IMR-90 (cell line): ENCODE measurements at regions not wholly inside any gene's neighbourhood (a gene's known extent, or its start where the extent isn't known, plus 50 kb on each side); places are given as distances from the start of the nearest gene placed in this dataset.

Experiments
- ATAC-seq: fragments of 200-7000 bp; cut with Tn5 transposase; 2 replicates; pipeline ENCODE4 v1.9.1; 2020; ENCODE audit warnings: low read depth, mild to moderate bottlenecking, moderate library complexity
- BruUV-seq: library from RNA; stranded (reverse); fragments of 400-500 nt; replicated peaks from 2 replicates; lab custom pipeline; 2021; lab: Mats Ljungman, UMichigan
- CTCF ChIA-PET: fragments of 300-600 bp; formaldehyde crosslinking; extraction: SDS; loops from one replicate; lab custom pipeline; 2021; ENCODE audit warnings: antibody characterized with exemption; lab: Yijun Ruan, JAX
- POLR2A ChIA-PET: fragments of 300-600 bp; sonication (Branson Sonifier 250); formaldehyde crosslinking; loops from one replicate; lab custom pipeline; 2022; ENCODE audit warnings: antibody characterized with exemption; ENCODE audit not compliant: unreplicated experiment; lab: Charles Lee
- DNase-seq: peaks from one replicate; pipeline ENCODE4 v3.0.0; 2013
- H2AFZ ChIP-seq: replicated peaks from 2 replicates; pipeline ENCODE3; 2013; ENCODE audit warnings: low read length, mild to moderate bottlenecking; ENCODE audit not compliant: poor library complexity
- H2AK5ac ChIP-seq: 2 replicates; pipeline ENCODE4 v1.6.1; 2013; ENCODE audit warnings: low read depth, low read length, inconsistent platforms
- H2AK9ac ChIP-seq: replicated peaks from 2 replicates; pipeline ENCODE3; 2013; ENCODE audit warnings: mild to moderate bottlenecking, low read depth, low read length, moderate library complexity; ENCODE audit not compliant: poor library complexity
- H2BK120ac ChIP-seq: 2 replicates; pipeline ENCODE4 v1.6.1; 2013; ENCODE audit warnings: low read depth, low read length, inconsistent platforms
- H2BK15ac ChIP-seq: 3 replicates; pipeline ENCODE4 v1.6.1; 2013; ENCODE audit warnings: low read depth, low read length, inconsistent platforms
- H2BK20ac ChIP-seq: 2 replicates; pipeline ENCODE4 v1.6.1; 2013; ENCODE audit warnings: low read depth, mild to moderate bottlenecking, inconsistent platforms, low read length, moderate library complexity
- H2BK5ac ChIP-seq: 2 replicates; pipeline ENCODE4 v1.6.1; 2013; ENCODE audit warnings: mild to moderate bottlenecking, low read depth, low read length, inconsistent platforms; ENCODE audit not compliant: poor library complexity, severe bottlenecking
- H3K14ac ChIP-seq: replicated peaks from 2 replicates; pipeline ENCODE4 v1.6.1; 2013; ENCODE audit warnings: low read depth, low read length, inconsistent platforms
- H3K18ac ChIP-seq: 2 replicates; pipeline ENCODE4 v1.6.1; 2013; ENCODE audit warnings: low read depth, low read length, control low read depth
- H3K23ac ChIP-seq: 2 replicates; pipeline ENCODE4 v1.6.1; 2013; ENCODE audit warnings: low read depth, low read length, inconsistent platforms
- H3K27ac ChIP-seq: 2 replicates; pipeline ENCODE4 v1.5.1; 2013; ENCODE audit warnings: mild to moderate bottlenecking, control low read depth, low read length; ENCODE audit not compliant: insufficient read depth
- H3K27me3 ChIP-seq: 2 replicates; pipeline ENCODE4 v1.6.1; 2013; ENCODE audit warnings: low read length; ENCODE audit not compliant: control insufficient read depth, insufficient read depth
- H3K36me3 ChIP-seq: 2 replicates; pipeline ENCODE4 v1.6.1; 2013; ENCODE audit warnings: low read length, mixed read lengths; ENCODE audit not compliant: control insufficient read depth, insufficient read depth
- H3K4ac ChIP-seq: 2 replicates; pipeline ENCODE4 v1.6.1; 2013; ENCODE audit warnings: low read depth, low read length, inconsistent platforms
- H3K4me1 ChIP-seq: 2 replicates; pipeline ENCODE4 v1.6.1; 2013; ENCODE audit warnings: low read length, mixed read lengths; ENCODE audit not compliant: control insufficient read depth, insufficient read depth
- H3K4me2 ChIP-seq: 2 replicates; pipeline ENCODE4 v1.6.1; 2013; ENCODE audit warnings: low read depth, mild to moderate bottlenecking, control low read depth, low read length, moderate library complexity
- H3K4me3 ChIP-seq: 2 replicates; pipeline ENCODE4 v1.5.1; 2013; ENCODE audit warnings: low read depth, mild to moderate bottlenecking, control low read depth, low read length, moderate library complexity; ENCODE audit not compliant: insufficient read depth
- H3K56ac ChIP-seq: 2 replicates; pipeline ENCODE4 v1.6.1; 2013; ENCODE audit warnings: low read length, inconsistent platforms; ENCODE audit not compliant: insufficient read depth; ENCODE audit errors: extremely low read depth
- H3K79me1 ChIP-seq, 2 experiments: 2 replicates each; pipeline ENCODE4 v1.6.1; 2013; ENCODE audit warnings: low read length in 2 of 2, inconsistent platforms in 1 of 2, low read depth in 1 of 2
- H3K9ac ChIP-seq: 2 replicates; pipeline ENCODE4 v1.6.1; 2013; ENCODE audit warnings: low read depth, low read length, control low read depth
- H3K9me1 ChIP-seq: 2 replicates; pipeline ENCODE4 v1.6.1; 2013; ENCODE audit warnings: low read length, inconsistent platforms; ENCODE audit not compliant: insufficient read depth
- H3K9me3 ChIP-seq: 2 replicates; pipeline ENCODE4 v1.6.1; 2013; ENCODE audit warnings: low read length; ENCODE audit not compliant: control insufficient read depth, insufficient read depth
- H4K20me1 ChIP-seq: 2 replicates; pipeline ENCODE4 v1.6.1; 2013; ENCODE audit warnings: low read length, inconsistent platforms; ENCODE audit not compliant: insufficient read depth
- H4K5ac ChIP-seq: 2 replicates; pipeline ENCODE4 v1.6.1; 2013; ENCODE audit warnings: mild to moderate bottlenecking, low read depth, low read length, control low read depth
- H4K8ac ChIP-seq, 2 experiments: 2 replicates each; pipeline ENCODE4 v1.6.1; 2013; ENCODE audit warnings: low read depth in 2 of 2, low read length in 2 of 2, control low read depth in 1 of 2, inconsistent platforms in 1 of 2
- H4K91ac ChIP-seq: 2 replicates; pipeline ENCODE4 v1.6.1; 2013; ENCODE audit warnings: low read depth, low read length, inconsistent platforms; ENCODE audit not compliant: insufficient read depth
- MAFK ChIP-seq: IDR thresholded peaks from 2 replicates; pipeline ENCODE4 v1.6.1; 2012; ENCODE audit warnings: low read depth, low read length, improper control_type of control experiment
- WGBS, 2 experiments: methylation state at CpG; one replicate each; pipeline versions ENCODE4 v1.1.5 to v1.1.7; 2013; ENCODE audit warnings: missing lambda C conversion rate in 2 of 2; ENCODE audit not compliant: insufficient read length in 1 of 2; ENCODE audit errors: extremely low coverage in 2 of 2; 5-methylcytosine and 5-hydroxymethylcytosine counted together
- dilution Hi-C: fragments of 300-500 bp; cut with HindIII; formaldehyde crosslinking; loops from one replicate; pipeline ENCODE4 v1.14.3; 2018; ENCODE audit warnings: low sequenced_read_pairs; ENCODE audit not compliant: unreplicated experiment
- in situ Hi-C: fragments of 300-500 bp; cut with MboI; formaldehyde crosslinking; loops from 3 replicates; pipeline ENCODE4 v1.14.3; 2019; ENCODE audit warnings: low sequenced_read_pairs, inconsistent platforms, mixed read lengths
- intact Hi-C: fragments of 100-400 bp; cut with micrococcal nuclease; formaldehyde crosslinking; loops from 2 replicates; pipeline ENCODE4 v1.10.0; 2022

DNA sequence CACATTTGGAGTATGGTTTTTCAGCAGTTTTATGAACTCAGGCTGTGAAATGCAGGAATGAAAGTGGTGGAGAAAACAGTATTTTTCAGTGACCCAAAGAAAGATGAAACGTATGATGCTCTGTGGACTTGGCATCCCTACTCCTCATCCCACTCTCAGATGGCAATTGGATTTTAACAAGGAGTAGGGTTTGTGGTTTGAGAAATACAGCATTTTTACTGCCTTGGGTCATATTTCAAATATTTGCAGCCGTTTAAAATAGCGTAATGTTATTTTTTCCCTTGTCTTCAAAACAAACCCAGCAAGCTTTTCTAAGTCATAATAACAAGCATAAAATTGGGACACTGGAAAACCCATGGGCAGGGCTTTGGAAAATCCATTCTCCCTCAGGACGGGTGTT is 117.2 kb upstream of the LRIG1 start:
- Histone ChIP-seq H3K9me1 (peaks cover 7% of the 10 kb centered on the region; the same call in 1 of the 2 replicates), H3K27ac (peak overlapping the region; percentile 88; the same call in 1 of the 2 replicates), H3K36me3 (no peaks in the 10 kb centered on the region), H4K8ac (peak overlapping the region in 1 of 2 experiments; percentile 45; a peak in 1 of 4 replicates), H3K4ac (peak overlapping the region; percentile 37; the same call in 1 of the 2 replicates), H2BK5ac (peak overlapping the region; percentile 29), H4K20me1 (no peaks in the 10 kb centered on the region), H2AK9ac (no peak overlapping the region), H3K9ac (no peak overlapping the region), H2AFZ (no peak overlapping the region), H2BK120ac (peak overlapping the region; percentile 74), H3K23ac (peak overlapping the region; percentile 84; the same call in 1 of the 2 replicates), H4K5ac (peak overlapping the region; percentile 67), H2BK20ac (peak overlapping the region; percentile 76), H3K4me2 (peak overlapping the region; percentile 41), H3K9me3 (no peaks in the 10 kb centered on the region), H3K14ac (peak overlapping the region; percentile 37; the same call in 1 of the 2 replicates), H3K4me3 (no peak overlapping the region), H3K18ac (peak overlapping the region; percentile 90), H2AK5ac (no peak overlapping the region), H3K27me3 (no peaks in the 10 kb centered on the region), H3K79me1 (no peaks in the 10 kb centered on the region), H2BK15ac (peak overlapping the region; percentile 1; the same call in 2 of the 3 replicates), H4K91ac (no peak overlapping the region), H3K4me1 (peaks cover 11% of the 10 kb centered on the region), H3K56ac (no peak overlapping the region)
- intact Hi-C loops, result no loop called here
- ATAC-seq (peak; percentile 78), DNase-seq (peak; percentile 56)
- no TSS peak for BruUV-seq
- in situ Hi-C loops, result no loop called here
- dilution Hi-C loops, result no loop called here
- no CpG with 5 or more reads among the region's 4 CpGs for WGBS, 2 experiments
- TF ChIP-seq MAFK, result no peak
- CTCF ChIA-PET, result interaction anchor here (0.6 to 0.7 kb wide), 2 partner anchors 17 to 201 kb away, joined by 3 to 4 read pairs; no protein-coding TSS in a partner anchor
- POLR2A ChIA-PET, result no interaction called here
